Hepatocyte (in vitro differentiated cells): ENCODE measurements at regions not wholly inside any gene's neighbourhood (a gene's known extent, or its start where the extent isn't known, plus 50 kb on each side); places are given as distances from the start of the nearest gene placed in this dataset.

Source experiments
- DNase-seq: peaks from one replicate; pipeline ENCODE4 v3.0.0-alpha.2; 2016; ENCODE audit warnings: low spot score
- H2AFZ ChIP-seq: fragments of 200-600 bp; sonication (generic); 2 replicates; pipeline ENCODE4 v1.6.0; 2016; ENCODE audit warnings: antibody characterized with exemption, mild to moderate bottlenecking
- H3K27ac ChIP-seq: fragments of 200-600 bp; sonication (generic); 2 replicates; pipeline ENCODE4 v1.5.1; 2016; ENCODE audit warnings: mild to moderate bottlenecking
- H3K27me3 ChIP-seq: fragments of 200-600 bp; sonication (generic); 2 replicates; pipeline ENCODE4 v1.6.1; 2016
- H3K36me3 ChIP-seq: fragments of 200-600 bp; sonication (generic); replicated peaks from 2 replicates; pipeline ENCODE4 v1.5.1; 2016; ENCODE audit warnings: low read depth; ENCODE audit not compliant: insufficient read depth
- H3K4me1 ChIP-seq: fragments of 200-600 bp; sonication (generic); 2 replicates; pipeline ENCODE4 v1.5.1; 2016; ENCODE audit warnings: mild to moderate bottlenecking, moderate library complexity; ENCODE audit not compliant: insufficient read depth
- H3K4me2 ChIP-seq: fragments of 200-600 bp; sonication (generic); 2 replicates; pipeline ENCODE4 v1.6.0; 2016
- H3K4me3 ChIP-seq: fragments of 200-600 bp; sonication (generic); 2 replicates; pipeline ENCODE4 v1.5.1; 2016; ENCODE audit warnings: mild to moderate bottlenecking
- H3K79me2 ChIP-seq: fragments of 200-600 bp; sonication (generic); 2 replicates; pipeline ENCODE4 v1.6.0; 2017; ENCODE audit warnings: mild to moderate bottlenecking
- H3K9me2 ChIP-seq: fragments of 200-600 bp; sonication (generic); replicated peaks from 2 replicates; pipeline ENCODE4 v1.6.0; 2017; ENCODE audit warnings: mild to moderate bottlenecking; ENCODE audit not compliant: insufficient read depth
- H3K9me3 ChIP-seq: fragments of 200-600 bp; sonication (generic); 2 replicates; pipeline ENCODE4 v1.5.1; 2016; ENCODE audit warnings: low read depth, mild to moderate bottlenecking
- H4K20me1 ChIP-seq: fragments of 200-600 bp; sonication (generic); 2 replicates; pipeline ENCODE4 v1.6.0; 2016; ENCODE audit warnings: mild to moderate bottlenecking; ENCODE audit not compliant: insufficient read depth, poor library complexity, severe bottlenecking
- CTCF ChIP-seq: fragments of 200-600 bp; sonication (generic); IDR thresholded peaks from 2 replicates; pipeline ENCODE4 v1.5.1; 2016; ENCODE audit warnings: antibody characterized with exemption, mild to moderate bottlenecking; ENCODE audit not compliant: poor library complexity
- EZH2 ChIP-seq: fragments of 200-600 bp; sonication (generic); IDR thresholded peaks from 2 replicates; pipeline ENCODE4 v1.6.1; 2016; ENCODE audit warnings: antibody characterized with exemption, mild to moderate bottlenecking, borderline replicate concordance
- EZH2phosphoT487 ChIP-seq: fragments of 200-600 bp; sonication (generic); IDR thresholded peaks from one replicate; pipeline ENCODE4 v1.6.1; 2018; ENCODE audit warnings: antibody characterized with exemption, mild to moderate bottlenecking, low read depth, moderate library complexity; ENCODE audit not compliant: unreplicated experiment, severe bottlenecking
- WGBS: methylation state at CpG from one replicate; pipeline ENCODE4 v1.1.6; 2016; ENCODE audit warnings: low lambda C conversion rate; ENCODE audit errors: missing lambda C conversion rate; 5-methylcytosine and 5-hydroxymethylcytosine counted together

- no peaks in the 10 kb centered on the region for H4K20me1 ChIP-seq
- no peak overlapping the region for H3K4me3 ChIP-seq
- TF ChIP-seq CTCF = no peak
- no peak for TF ChIP-seq EZH2
- TF ChIP-seq EZH2phosphoT487 = no peak
- DNase-seq = no peak
- H3K4me2 ChIP-seq = no peak overlapping the region
- no peaks in the 10 kb centered on the region for H3K9me2 ChIP-seq
- no peaks in the 10 kb centered on the region for H3K4me1 ChIP-seq
- H3K36me3 ChIP-seq = no peaks in the 10 kb centered on the region
- H3K27me3 ChIP-seq = no peaks in the 10 kb centered on the region
- no peaks in the 10 kb centered on the region for H3K79me2 ChIP-seq
- 93% methylated on average over 4 of the region's 4 CpGs for WGBS
- H2AFZ ChIP-seq = no peak overlapping the region
- H3K27ac ChIP-seq = no peak overlapping the region
- no peaks in the 10 kb centered on the region for H3K9me3 ChIP-seq
These were observed 493.1 kb downstream of the CPS1 start for GRCh38 chr2:211049321-211050018.

- DNase-seq = no peak
- H3K4me2 ChIP-seq = no peak overlapping the region
- 69% methylated on average over 5 of the region's 5 CpGs for WGBS
- H3K27me3 ChIP-seq = no peaks in the 10 kb centered on the region
- H3K9me3 ChIP-seq = no peaks in the 10 kb centered on the region
- H3K36me3 ChIP-seq = no peaks in the 10 kb centered on the region
- no peaks in the 10 kb centered on the region for H3K9me2 ChIP-seq
- no peak overlapping the region for H3K4me3 ChIP-seq
- TF ChIP-seq CTCF (peak; percentile 35), EZH2phosphoT487 (no peak), EZH2 (no peak)
- no peaks in the 10 kb centered on the region for H4K20me1 ChIP-seq
- H3K4me1 ChIP-seq = no peaks in the 10 kb centered on the region
- H3K27ac ChIP-seq = no peak overlapping the region
- H2AFZ ChIP-seq = no peak overlapping the region
- H3K79me2 ChIP-seq = no peaks in the 10 kb centered on the region
These were observed 499.0 kb downstream of the CPS1 start for GRCh38 chr2:211055438-211055837.

- Histone ChIP-seq H3K27ac (peak overlapping the region; percentile 21), H3K4me2 (peak overlapping the region; percentile 7), H2AFZ (no peak overlapping the region), H3K9me2 (no peaks in the 10 kb centered on the region), H4K20me1 (no peaks in the 10 kb centered on the region), H3K9me3 (no peaks in the 10 kb centered on the region), H3K79me2 (no peaks in the 10 kb centered on the region), H3K4me3 (no peak overlapping the region), H3K36me3 (no peaks in the 10 kb centered on the region), H3K4me1 (no peaks in the 10 kb centered on the region), H3K27me3 (no peaks in the 10 kb centered on the region)
- no peak for DNase-seq
- WGBS = 54% methylated on average over 4 of the region's 4 CpGs
- TF ChIP-seq EZH2phosphoT487 = no peak
These were observed 505.4 kb downstream of the CPS1 start for GRCh38 chr2:211061612-211062296.

GRCh38 chr2:211062297-211062612 lies 505.9 kb downstream of the CPS1 start:
- H3K4me2 ChIP-seq = no peak overlapping the region
- 88% methylated on average over 5 of the region's 5 CpGs for WGBS
- TF ChIP-seq EZH2phosphoT487 = no peak

More at GRCh38 chr2:211062297-211062612, 505.9 kb downstream of the CPS1 start:
- no peaks in the 10 kb centered on the region for H3K79me2 ChIP-seq
- no peak overlapping the region for H3K27ac ChIP-seq
- no peaks in the 10 kb centered on the region for H3K36me3 ChIP-seq
- no peaks in the 10 kb centered on the region for H4K20me1 ChIP-seq
- DNase-seq = no peak
- H3K4me1 ChIP-seq = no peaks in the 10 kb centered on the region
- H3K27me3 ChIP-seq = no peaks in the 10 kb centered on the region
- no peaks in the 10 kb centered on the region for H3K9me3 ChIP-seq
- no peaks in the 10 kb centered on the region for H3K9me2 ChIP-seq
- no peak overlapping the region for H2AFZ ChIP-seq
- no peak overlapping the region for H3K4me3 ChIP-seq
